IMR-90 (cell line): ENCODE measurements at regions not wholly inside any gene's neighbourhood (a gene's known extent, or its start where the extent isn't known, plus 50 kb on each side); places are given as distances from the start of the nearest gene placed in this dataset.

Source experiments
- BHLHE40 ChIP-seq: fragments of 150-350 bp; IDR thresholded peaks from 2 replicates; pipeline ENCODE4 v1.6.1; 2016; ENCODE audit warnings: mild to moderate bottlenecking, low read depth, low read length
- CEBPB ChIP-seq: IDR thresholded peaks from 2 replicates; pipeline ENCODE4 v1.6.1; 2012; ENCODE audit warnings: low read depth, low read length, improper control_type of control experiment
- CTCF ChIP-seq: conservative IDR thresholded peaks from 2 replicates; pipeline ENCODE4 v1.5.1; 2012; ENCODE audit warnings: mild to moderate bottlenecking, low read depth, low read length, improper control_type of control experiment
- ELK1 ChIP-seq: fragments of 150-350 bp; IDR thresholded peaks from 2 replicates; pipeline ENCODE4 v1.6.1; 2016; ENCODE audit warnings: low read depth, mild to moderate bottlenecking, low read length, moderate library complexity, borderline replicate concordance
- FOS ChIP-seq: fragments of 150-350 bp; IDR thresholded peaks from 2 replicates; pipeline ENCODE4 v1.6.1; 2016; ENCODE audit warnings: low read depth, low read length
- MAFK ChIP-seq: IDR thresholded peaks from 2 replicates; pipeline ENCODE4 v1.6.1; 2012; ENCODE audit warnings: low read depth, low read length, improper control_type of control experiment
- MAZ ChIP-seq: IDR thresholded peaks from 2 replicates; pipeline ENCODE4 v1.6.1; 2012; ENCODE audit warnings: low read depth, mild to moderate bottlenecking, low read length, improper control_type of control experiment, moderate library complexity, borderline replicate concordance
- MXI1 ChIP-seq: IDR thresholded peaks from 2 replicates; pipeline ENCODE4 v1.6.1; 2012; ENCODE audit warnings: low read depth, mild to moderate bottlenecking, low read length, moderate library complexity, borderline replicate concordance
- NFE2L2 ChIP-seq: fragments of 150-350 bp; IDR thresholded peaks from 2 replicates; pipeline ENCODE4 v1.6.1; 2016; ENCODE audit warnings: low read depth, mild to moderate bottlenecking, low read length
- POLR2A ChIP-seq: IDR thresholded peaks from 2 replicates; pipeline ENCODE4 v1.6.1; 2012; ENCODE audit warnings: mild to moderate bottlenecking, low read depth, low read length
- RAD21 ChIP-seq: IDR thresholded peaks from 2 replicates; pipeline ENCODE4 v1.6.1; 2012; ENCODE audit warnings: low read length, improper control_type of control experiment
- RFX5 ChIP-seq: IDR thresholded peaks from 2 replicates; pipeline ENCODE4 v1.8.0; 2012; ENCODE audit warnings: low read depth, mild to moderate bottlenecking, low read length, moderate library complexity
- SMC3 ChIP-seq: fragments of 150-350 bp; IDR thresholded peaks from 2 replicates; pipeline ENCODE4 v1.6.1; 2016; ENCODE audit warnings: low read depth, mild to moderate bottlenecking, antibody characterized with exemption, low read length, moderate library complexity
- USF2 ChIP-seq: fragments of 150-350 bp; IDR thresholded peaks from 2 replicates; pipeline ENCODE4 v1.6.1; 2017; ENCODE audit warnings: mild to moderate bottlenecking, antibody characterized with exemption, low read length, low read depth

GRCh38 chr4:60729194-60729593 is 470.9 kb upstream of the ADGRL3 start:
- TF ChIP-seq SMC3 (no peak), POLR2A (no peak), RAD21 (no peak), CTCF (no peak), CEBPB (no peak), BHLHE40 (no peak), NFE2L2 (no peak), MAZ (no peak), RFX5 (no peak), USF2 (no peak), MXI1 (no peak), FOS (peak; percentile 48; the same call in 1 of the 2 replicates), ELK1 (no peak), MAFK (no peak)
